Stimulated activated naive B cell treated with anti-CD40 and anti-IgM and Interleukin-4, amounts not matched to agents 10 μg/mL and 1 μg/mL and 100 μg/mL, for 72 hours (primary cell): ENCODE measurements at regions not wholly inside any gene's neighbourhood (a gene's known extent, or its start where the extent isn't known, plus 50 kb on each side); places are given as distances from the start of the nearest gene placed in this dataset.
"Not testable (repeated sequence)": the region's sequence is repeated elsewhere in the genome, so short reads cannot be mapped to it uniquely, and the experiment has no call there.

Source experiments
- ATAC-seq, 2 donors: fragments of 150-1000 bp; cut with Tn5 transposase; replicated peaks; 2 replicates each; pipeline ENCODE4 v1.10.0; 2021; ENCODE audit warnings: moderate library complexity in 1 of 2
- DNase-seq: peaks from one replicate; pipeline ENCODE4 v3.0.0; 2021
- H3K27ac Mint-ChIP-seq: one replicate; pipeline ENCODE4 v1.8.0; 2022; ENCODE audit warnings: mild to moderate bottlenecking, mixed read lengths
- H3K27me3 Mint-ChIP-seq, 2 donors: one replicate each; pipeline ENCODE4 v1.8.0; 2022; ENCODE audit warnings: mixed read lengths in 2 of 2
- H3K36me3 Mint-ChIP-seq, 2 donors: one replicate each; pipeline ENCODE4 v1.8.0; 2022; ENCODE audit warnings: mixed read lengths in 2 of 2, mild to moderate bottlenecking in 1 of 2
- H3K4me1 Mint-ChIP-seq, 2 donors: one replicate each; pipeline ENCODE4 v1.8.0; 2022; ENCODE audit warnings: mixed read lengths in 2 of 2, mild to moderate bottlenecking in 1 of 2
- H3K4me3 Mint-ChIP-seq, 2 donors: one replicate each; pipeline ENCODE4 v1.8.0; 2022; ENCODE audit warnings: mild to moderate bottlenecking in 2 of 2, mixed read lengths in 2 of 2, moderate library complexity in 1 of 2
- H3K9me3 Mint-ChIP-seq, 2 donors: one replicate each; pipeline ENCODE4 v1.8.0; 2022; ENCODE audit warnings: mixed read lengths in 2 of 2, mild to moderate bottlenecking in 1 of 2

DNA sequence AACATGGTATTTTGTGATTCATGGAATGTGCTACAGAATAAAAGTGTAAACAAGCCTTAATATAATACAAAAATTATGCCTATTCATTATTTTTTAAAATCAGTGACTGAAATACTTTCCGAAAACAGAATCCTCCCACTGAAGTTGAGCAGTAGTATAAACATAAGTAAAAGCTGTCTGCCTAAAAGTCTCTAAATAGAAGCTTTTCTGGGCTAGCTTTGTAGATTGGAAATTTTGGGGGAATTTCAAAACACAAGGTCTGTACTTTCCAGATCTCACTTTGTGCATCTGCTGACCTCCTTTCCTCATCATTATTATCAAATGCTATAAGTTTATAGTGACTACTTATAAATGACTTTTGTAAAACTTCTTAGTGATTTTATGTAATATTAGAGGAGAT is 80.4 kb upstream of the TRHDE start:
- no peaks in the 10 kb centered on the region for H3K36me3 Mint-ChIP-seq
- no peak overlapping the region for H3K4me3 Mint-ChIP-seq
- no peaks in the 10 kb centered on the region for H3K27me3 Mint-ChIP-seq
- no peak for DNase-seq
- no peak overlapping the region for H3K27ac Mint-ChIP-seq
- H3K4me1 Mint-ChIP-seq = no peaks in the 10 kb centered on the region
- ATAC-seq = no peak
- peaks cover 2 to 4% of the 10 kb centered on the region in 2 donors for H3K9me3 Mint-ChIP-seq

DNA sequence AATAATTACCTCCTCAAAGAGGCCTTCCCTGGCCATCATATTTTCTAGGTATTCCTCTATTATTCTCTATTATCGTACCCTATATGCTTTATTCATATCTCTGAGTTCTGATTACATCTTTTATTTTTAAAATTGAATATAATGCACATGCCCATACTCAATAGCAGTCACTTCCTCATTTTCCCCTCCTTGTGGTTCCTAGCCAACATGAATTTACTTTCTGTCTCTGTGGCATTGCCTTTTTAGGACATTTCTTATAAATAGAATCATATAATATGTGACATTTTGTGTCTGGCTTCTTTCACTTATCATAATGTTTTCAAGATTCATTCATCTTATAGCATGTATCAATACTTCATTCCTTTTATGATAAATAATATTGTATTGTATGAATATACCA is 74.4 kb upstream of the TRHDE start:
- Mint-ChIP-seq H3K4me1 (no peaks in the 10 kb centered on the region), H3K36me3 (no peaks in the 10 kb centered on the region), H3K27me3 (no peaks in the 10 kb centered on the region), H3K27ac (no peak overlapping the region), H3K9me3 (peaks cover 12 to 13% of the 10 kb centered on the region in 2 donors), H3K4me3 (no peak overlapping the region)
- DNase-seq = no peak
- ATAC-seq = no peak

DNA sequence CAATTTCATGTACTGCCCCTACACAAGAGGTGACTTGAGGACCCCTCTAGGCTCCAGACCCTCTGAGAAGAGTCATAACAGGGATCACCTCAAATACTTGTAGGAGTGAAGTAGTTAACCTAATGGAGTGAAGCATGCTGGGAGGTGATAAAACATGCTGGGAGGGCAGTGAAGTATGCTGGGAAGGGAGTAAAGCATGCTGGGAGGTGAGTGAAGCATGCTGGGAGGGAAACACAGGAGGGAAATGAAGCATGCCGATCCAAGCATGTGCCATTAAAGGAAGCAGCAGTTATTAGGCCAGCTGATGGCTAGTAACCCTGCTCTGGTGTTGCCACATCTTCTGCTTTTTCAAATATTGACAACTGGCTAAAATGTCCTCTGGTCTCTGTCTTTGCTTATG is 70.7 kb upstream of the TRHDE start:
- peaks cover 10 to 12% of the 10 kb centered on the region in 2 donors for H3K9me3 Mint-ChIP-seq
- no peaks in the 10 kb centered on the region for H3K4me1 Mint-ChIP-seq
- ATAC-seq (no peak), DNase-seq (no peak)
- H3K27me3 Mint-ChIP-seq = no peaks in the 10 kb centered on the region
- H3K27ac Mint-ChIP-seq = no peak overlapping the region
- H3K4me3 Mint-ChIP-seq = no peak overlapping the region
- H3K36me3 Mint-ChIP-seq = no peaks in the 10 kb centered on the region

DNA sequence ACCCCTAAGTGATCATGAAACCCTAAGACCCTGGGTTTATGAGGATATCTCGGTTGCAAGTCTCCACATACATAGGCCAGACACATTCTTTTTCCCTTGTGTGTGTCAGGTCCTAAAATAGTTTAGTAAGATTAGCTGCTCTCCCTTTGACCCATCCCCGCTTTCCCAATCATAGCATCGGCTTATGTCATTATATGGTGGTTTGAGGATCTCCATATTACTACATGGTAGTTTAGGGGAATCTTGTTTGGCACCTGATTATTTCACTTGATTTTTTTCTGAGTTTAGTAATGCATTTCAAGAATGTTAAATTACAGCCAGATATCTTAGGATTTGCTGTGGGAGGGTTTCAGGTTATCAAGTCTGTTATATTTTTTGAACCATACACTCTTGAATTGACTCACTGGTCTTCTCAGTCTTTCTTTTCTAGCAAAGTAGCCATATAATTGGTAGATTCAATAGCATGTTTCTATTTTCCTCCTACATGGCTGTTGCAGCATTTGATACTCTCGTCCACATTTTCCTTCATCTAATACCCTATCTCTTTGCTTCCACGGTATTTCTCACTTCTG is 68.3 kb upstream of the TRHDE start:
- Mint-ChIP-seq H3K27ac (no peak overlapping the region), H3K27me3 (no peaks in the 10 kb centered on the region), H3K36me3 (no peaks in the 10 kb centered on the region), H3K4me3 (no peak overlapping the region), H3K4me1 (no peaks in the 10 kb centered on the region), H3K9me3 (peaks cover 3 to 5% of the 10 kb centered on the region in 2 donors)
- no peak for ATAC-seq
- no peak for DNase-seq

DNA sequence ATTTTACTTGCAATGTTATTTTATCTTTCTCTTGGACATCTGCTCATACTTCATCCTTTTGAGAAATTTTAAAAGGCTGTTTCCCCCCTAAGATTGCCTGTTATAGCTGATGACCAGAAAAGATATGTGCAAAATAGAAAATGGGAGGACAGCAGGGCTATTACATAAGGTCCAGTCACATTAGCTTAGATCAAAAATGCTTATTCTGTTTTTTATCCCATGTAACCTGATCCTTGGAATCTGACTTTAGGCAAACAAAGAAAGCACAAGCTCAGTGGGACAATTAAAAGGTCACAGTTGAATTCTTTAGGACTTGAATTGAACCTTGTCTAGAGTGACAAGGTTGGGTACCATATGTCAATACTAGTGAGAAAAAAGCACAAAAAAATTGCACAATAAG is 65.1 kb upstream of the TRHDE start:
- no peak overlapping the region for H3K4me3 Mint-ChIP-seq
- no peak overlapping the region for H3K27ac Mint-ChIP-seq
- H3K27me3 Mint-ChIP-seq = no peaks in the 10 kb centered on the region
- H3K36me3 Mint-ChIP-seq = no peaks in the 10 kb centered on the region
- peaks cover 0 to under 1% of the 10 kb centered on the region in 2 donors for H3K9me3 Mint-ChIP-seq
- no peaks in the 10 kb centered on the region for H3K4me1 Mint-ChIP-seq
- no peak for ATAC-seq
- no peak for DNase-seq

DNA sequence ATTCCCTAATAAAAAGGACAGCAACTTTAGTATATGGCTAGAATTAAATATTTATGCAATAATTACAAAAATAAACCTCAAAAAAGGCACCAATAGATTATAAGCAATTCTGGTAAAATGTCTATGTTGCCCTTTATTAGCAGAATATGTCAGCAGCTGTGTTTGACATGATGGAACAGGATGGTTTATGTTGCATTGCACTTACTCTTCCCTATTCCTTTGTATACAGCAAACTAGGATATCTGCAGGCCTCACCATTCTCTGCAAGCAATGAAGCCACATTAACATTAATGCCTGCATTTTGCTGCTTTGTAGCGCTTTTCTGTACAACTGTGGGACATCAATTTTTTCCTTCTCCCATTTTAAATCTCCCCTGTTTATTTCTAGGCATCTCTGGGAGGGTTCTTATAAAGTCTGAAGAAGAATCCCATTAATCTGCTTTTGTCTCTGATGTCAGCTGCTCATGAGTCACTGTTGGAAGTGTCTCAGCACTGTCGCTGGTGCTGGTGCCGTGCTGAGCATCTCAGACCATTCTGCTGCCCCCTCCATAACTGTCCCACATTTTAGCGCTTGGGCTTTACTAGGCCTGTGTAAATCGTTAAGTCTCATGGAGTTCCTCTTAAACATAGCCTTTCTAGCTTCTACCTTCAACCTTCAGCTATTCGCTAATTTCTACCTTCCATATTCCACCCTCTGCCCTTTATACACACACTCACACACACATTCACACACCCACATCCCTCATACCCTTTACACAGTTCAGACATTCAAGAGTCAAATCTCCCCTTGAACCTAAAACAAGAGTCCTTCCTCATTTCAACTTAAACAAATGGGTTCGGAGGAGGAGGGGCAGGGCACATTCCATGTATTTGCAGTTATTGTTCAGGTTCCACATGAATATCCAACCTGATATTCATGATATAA is 64.4 kb upstream of the TRHDE start:
- Mint-ChIP-seq H3K27me3 (no peaks in the 10 kb centered on the region), H3K4me1 (no peaks in the 10 kb centered on the region), H3K27ac (no peak overlapping the region), H3K9me3 (no peaks in the 10 kb centered on the region), H3K36me3 (no peaks in the 10 kb centered on the region), H3K4me3 (no peak overlapping the region)
- DNase-seq = no peak
- no peak for ATAC-seq

DNA sequence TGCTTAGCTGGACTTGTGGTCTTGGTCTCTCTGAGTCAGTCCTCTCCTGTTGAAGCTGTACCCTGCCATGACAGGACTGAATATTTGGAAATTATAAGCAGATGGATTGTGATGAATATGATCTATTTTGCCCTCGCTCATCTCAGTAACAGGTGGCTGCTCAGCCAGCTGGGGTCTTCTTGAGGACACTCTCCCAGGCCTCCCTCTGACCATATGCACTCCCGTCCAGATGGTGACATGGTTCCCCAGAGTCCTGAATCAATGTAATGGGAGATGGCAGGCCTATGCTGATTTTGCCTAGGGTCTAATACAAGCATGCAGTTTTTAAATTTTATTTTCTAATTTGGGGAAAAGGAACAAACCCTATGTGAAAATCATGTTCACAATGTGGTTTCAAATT is 63.1 kb upstream of the TRHDE start:
- no peaks in the 10 kb centered on the region for H3K27me3 Mint-ChIP-seq
- DNase-seq = no peak
- no peaks in the 10 kb centered on the region for H3K4me1 Mint-ChIP-seq
- no peaks in the 10 kb centered on the region for H3K36me3 Mint-ChIP-seq
- no peak overlapping the region for H3K4me3 Mint-ChIP-seq
- ATAC-seq = no peak
- H3K9me3 Mint-ChIP-seq = no peaks in the 10 kb centered on the region
- no peak overlapping the region for H3K27ac Mint-ChIP-seq

DNA sequence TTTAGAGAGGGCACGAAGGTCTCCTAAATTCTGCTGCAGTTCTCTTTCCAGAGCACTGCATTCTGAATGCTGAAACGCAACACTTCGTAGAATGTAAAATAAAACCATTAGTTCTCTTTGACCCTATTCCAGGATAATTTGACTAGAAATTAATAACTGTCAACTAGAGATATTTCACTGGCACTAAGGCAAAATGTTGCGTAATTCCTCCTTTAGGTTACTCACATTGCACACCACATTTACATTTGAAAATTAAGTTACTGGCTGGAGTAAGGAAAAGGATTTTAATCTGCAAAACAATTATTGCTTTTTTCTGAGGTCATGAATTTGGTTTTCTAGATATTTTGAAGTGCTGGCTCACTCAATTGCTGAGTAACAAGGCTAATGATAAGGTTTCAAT is 58.0 kb upstream of the TRHDE start:
- Mint-ChIP-seq H3K4me1 (no peaks in the 10 kb centered on the region), H3K4me3 (no peak overlapping the region), H3K36me3 (no peaks in the 10 kb centered on the region), H3K9me3 (no peaks in the 10 kb centered on the region), H3K27me3 (no peaks in the 10 kb centered on the region), H3K27ac (no peak overlapping the region)
- ATAC-seq (no peak), DNase-seq (no peak)

DNA sequence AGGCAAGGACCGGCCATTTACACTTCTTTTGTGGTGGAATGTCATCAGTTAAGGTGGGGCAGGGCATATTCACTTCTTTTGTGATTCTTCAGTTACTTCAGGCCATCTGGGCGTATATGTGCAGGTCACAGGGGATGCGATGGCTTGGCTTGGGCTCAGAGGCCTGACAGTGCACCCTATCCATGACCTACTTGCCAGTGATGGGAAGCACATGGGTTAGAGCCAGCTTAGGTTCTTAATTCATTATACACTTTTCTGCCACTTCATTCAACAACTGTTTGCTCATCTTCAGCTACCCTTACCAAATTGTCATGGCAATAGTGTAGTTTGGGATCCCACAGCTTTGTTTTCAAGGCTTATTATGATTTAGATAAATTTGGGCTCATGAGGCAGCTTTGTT is 56.9 kb upstream of the TRHDE start:
- H3K4me1 Mint-ChIP-seq, DNase-seq, ATAC-seq, H3K27ac Mint-ChIP-seq, H3K4me3 Mint-ChIP-seq, H3K9me3 Mint-ChIP-seq, H3K27me3 Mint-ChIP-seq, H3K36me3 Mint-ChIP-seq: not testable (repeated sequence)

DNA sequence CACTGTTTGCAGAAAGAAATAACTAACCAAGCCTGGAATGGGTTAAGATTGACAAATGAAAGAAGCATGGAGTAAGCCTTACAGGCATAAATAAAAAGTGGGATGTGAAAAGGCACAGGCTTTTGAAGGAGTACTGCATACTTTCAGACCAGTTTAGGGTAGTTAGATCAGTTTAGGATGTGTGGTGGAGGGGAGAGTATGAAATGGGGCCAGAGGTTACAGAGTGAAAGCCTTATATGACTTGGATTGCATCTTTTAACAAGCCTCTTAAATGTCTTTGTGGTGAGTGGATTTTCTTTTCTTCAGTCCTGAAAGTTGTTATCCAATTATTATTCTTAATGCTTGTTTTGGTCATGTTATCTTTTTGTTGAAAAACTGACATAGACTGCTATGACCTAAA is 52.2 kb upstream of the TRHDE start:
- Mint-ChIP-seq H3K4me3 (no peak overlapping the region), H3K4me1 (no peaks in the 10 kb centered on the region), H3K27ac (no peak overlapping the region), H3K9me3 (no peaks in the 10 kb centered on the region), H3K27me3 (no peaks in the 10 kb centered on the region), H3K36me3 (no peaks in the 10 kb centered on the region)
- ATAC-seq (no peak), DNase-seq (no peak)
